ENCODE measurements at regions not wholly inside any gene's neighbourhood (a gene's known extent, or its start where the extent isn't known, plus 50 kb on each side); places are given as distances from the start of the nearest gene placed in this dataset.

- TF ChIP-seq ZNF232 (CRISPR knock-in tag; IDR thresholded peaks at IDR 0.05) (no peak), CTCF (IDR thresholded peaks at IDR 0.05) (no peak), MAX (CRISPR knock-in tag; IDR thresholded peaks at IDR 0.05) (no peak), JUN (CRISPR knock-in tag; IDR thresholded peaks at IDR 0.05) (no peak), ATF6 (CRISPR knock-in tag; IDR thresholded peaks at IDR 0.05) (no peak), ZBTB21 (CRISPR knock-in tag; IDR thresholded peaks at IDR 0.05; ENCODE audit: borderline replicate concordance) (no peak), TEAD1 (CRISPR knock-in tag; IDR thresholded peaks at IDR 0.05) (no peak)
These were observed 196.3 kb upstream of the CHRM3 start for GRCh38 chr1:239189998-239190512.
